ENCODE measurements at regions not wholly inside any gene's neighbourhood (a gene's known extent, or its start where the extent isn't known, plus 50 kb on each side); places are given as distances from the start of the nearest gene placed in this dataset.

DNA sequence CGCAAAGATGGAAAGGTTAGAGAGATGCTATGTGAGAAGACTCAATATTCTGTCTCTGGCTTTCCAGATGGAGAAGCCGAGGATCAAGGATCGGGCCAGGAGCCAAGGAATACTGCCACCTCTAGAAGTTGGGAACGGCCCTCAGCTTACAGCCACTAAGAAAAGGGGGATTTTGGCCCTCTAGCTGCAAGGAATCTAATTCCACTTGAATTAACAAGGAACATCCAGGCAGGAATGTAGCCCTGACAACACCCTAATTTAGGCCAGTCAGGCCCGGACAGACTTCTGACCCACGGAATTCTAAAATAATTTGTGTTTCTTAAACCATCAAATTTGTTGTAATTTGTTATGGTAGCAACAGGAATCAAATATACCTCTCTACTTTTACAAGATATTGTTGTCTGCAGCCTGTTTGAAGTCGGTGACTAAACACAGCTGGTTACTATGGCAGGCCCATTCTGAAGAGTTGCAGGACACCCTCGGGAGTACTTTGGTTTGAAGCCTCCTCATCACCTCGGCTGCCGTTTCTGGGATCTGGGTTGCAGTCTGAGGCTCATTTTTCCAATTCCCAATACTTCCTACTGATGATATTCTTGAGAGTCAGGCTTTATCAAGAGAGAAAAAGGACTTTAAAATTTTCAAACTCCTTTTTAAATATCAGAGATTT is 1131.2 kb downstream of the TSN start:
- Histone ChIP-seq H3K9me2 (replicated peaks; ENCODE audit: insufficient read depth, low read length) (no peaks in the 10 kb centered on the region), H3K36me3 (ENCODE audit: insufficient read depth, low read length) (no peaks in the 10 kb centered on the region)

DNA sequence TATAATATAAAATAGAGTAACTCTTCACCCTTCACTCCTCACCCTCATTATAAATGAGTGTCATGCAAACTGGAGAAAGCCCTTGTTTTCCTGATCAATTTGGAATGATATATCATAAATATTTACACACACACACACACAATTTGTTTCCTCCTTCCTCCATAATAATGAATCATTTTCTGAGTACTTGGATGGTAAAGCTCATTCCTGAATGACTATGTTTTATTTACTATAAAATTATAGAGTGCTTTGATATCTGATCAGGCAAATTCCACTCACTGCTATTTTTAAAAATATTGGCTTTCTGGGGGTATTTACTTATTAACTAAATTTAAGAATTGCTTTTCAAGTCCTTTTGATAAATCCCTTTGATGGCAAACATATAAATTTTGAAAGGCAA is 1125.5 kb upstream of the CNTNAP5 start:
- Histone ChIP-seq H3K36me3 (ENCODE audit: insufficient read depth, low read length) (no peaks in the 10 kb centered on the region), H3K27ac (ENCODE audit: low read length) (no peak overlapping the region), H3K9me2 (replicated peaks; ENCODE audit: insufficient read depth, low read length) (0 out of 2 replicates have a peak, but pooled peaks cover 4% of the 10 kb centered on the region), H3K27me3 (ENCODE audit: low read length) (no peaks in the 10 kb centered on the region), H3K9ac (ENCODE audit: low read length) (no peak overlapping the region), H3K4me2 (ENCODE audit: low read depth, low read length, poor library complexity, severe bottlenecking) (no peak overlapping the region), H3K4me1 (ENCODE audit: low read length) (no peaks in the 10 kb centered on the region), H3K9me3 (ENCODE audit: low read length) (no peaks in the 10 kb centered on the region), H4K20me1 (ENCODE audit: insufficient read depth, low read depth, low read length) (no peaks in the 10 kb centered on the region), H3K4me3 (ENCODE audit: low read length) (no peak overlapping the region), H2AFZ (ENCODE audit: low read length) (no peak overlapping the region), H3K79me2 (ENCODE audit: low read length) (no peaks in the 10 kb centered on the region)
- DNase-seq = no peak

More for the DNA sequence above, 1131.2 kb downstream of the TSN start:
- Histone ChIP-seq H4K20me1 (ENCODE audit: insufficient read depth, low read depth, low read length) (no peaks in the 10 kb centered on the region), H3K79me2 (ENCODE audit: low read length) (no peaks in the 10 kb centered on the region), H3K4me1 (ENCODE audit: low read length) (no peaks in the 10 kb centered on the region), H2AFZ (ENCODE audit: low read length) (no peak overlapping the region), H3K9ac (ENCODE audit: low read length) (no peak overlapping the region), H3K4me2 (ENCODE audit: low read depth, low read length, poor library complexity, severe bottlenecking) (no peak overlapping the region), H3K27me3 (ENCODE audit: low read length) (0 out of 2 replicates have a peak, but pooled peaks cover 3% of the 10 kb centered on the region), H3K9me3 (ENCODE audit: low read length) (no peaks in the 10 kb centered on the region), H3K4me3 (ENCODE audit: low read length) (no peak overlapping the region), H3K27ac (ENCODE audit: low read length) (no peak overlapping the region)
- no peak for DNase-seq

DNA sequence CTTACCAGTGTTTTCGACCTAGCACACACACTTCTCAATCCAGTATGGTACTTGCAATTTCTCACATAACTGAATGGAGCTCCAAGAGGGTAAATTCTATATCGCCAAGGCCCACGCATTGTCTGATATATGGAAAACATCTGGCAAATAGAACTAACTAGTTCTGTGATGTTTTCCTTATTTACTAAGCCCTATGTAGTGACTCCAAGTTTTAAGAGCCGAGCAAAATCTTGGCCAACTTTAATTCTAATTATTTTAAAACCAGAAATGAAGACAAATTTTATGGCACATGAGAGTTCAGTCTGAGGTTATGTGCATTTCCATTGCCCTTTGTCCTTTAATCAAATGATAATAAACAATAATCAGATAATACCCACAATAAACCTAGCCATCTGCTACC is 1119.7 kb upstream of the CNTNAP5 start:
- H3K4me3 ChIP-seq (ENCODE audit: low read length) = no peak overlapping the region
- H3K27ac ChIP-seq (ENCODE audit: low read length) = no peak overlapping the region
- H3K36me3 ChIP-seq (ENCODE audit: insufficient read depth, low read length) = no peaks in the 10 kb centered on the region
- no peak overlapping the region for H3K4me2 ChIP-seq (ENCODE audit: low read depth, low read length, poor library complexity, severe bottlenecking)
- H4K20me1 ChIP-seq (ENCODE audit: insufficient read depth, low read depth, low read length) = no peaks in the 10 kb centered on the region
- no peak overlapping the region for H2AFZ ChIP-seq (ENCODE audit: low read length)
- DNase-seq = no peak
- no peak overlapping the region for H3K9ac ChIP-seq (ENCODE audit: low read length)
- no peaks in the 10 kb centered on the region for H3K27me3 ChIP-seq (ENCODE audit: low read length)
- no peaks in the 10 kb centered on the region for H3K4me1 ChIP-seq (ENCODE audit: low read length)
- no peaks in the 10 kb centered on the region for H3K9me3 ChIP-seq (ENCODE audit: low read length)
- no peaks in the 10 kb centered on the region for H3K79me2 ChIP-seq (ENCODE audit: low read length)
- no peaks in the 10 kb centered on the region for H3K9me2 ChIP-seq (replicated peaks; ENCODE audit: insufficient read depth, low read length)

DNA sequence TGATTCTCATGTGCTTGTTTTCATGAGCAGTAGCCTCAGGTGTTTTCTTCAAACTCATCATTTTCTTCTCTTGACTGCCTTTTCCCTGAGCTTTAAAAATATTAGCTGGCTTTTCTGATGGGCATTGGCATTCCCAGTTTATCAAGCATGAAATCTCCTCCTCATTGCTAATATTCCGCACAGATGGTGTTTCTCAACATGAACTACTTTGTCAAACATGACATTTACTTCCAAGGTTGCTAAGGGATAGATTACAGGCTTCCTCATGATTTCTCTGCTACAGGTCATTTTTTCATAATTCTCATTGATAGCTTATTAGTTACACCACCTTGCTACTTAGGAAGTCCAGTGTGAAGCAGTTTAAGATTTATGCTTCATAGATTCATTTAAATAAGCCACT is 1116.9 kb upstream of the CNTNAP5 start:
- no peak for DNase-seq
- Histone ChIP-seq H3K27ac (ENCODE audit: low read length) (no peak overlapping the region), H3K36me3 (ENCODE audit: insufficient read depth, low read length) (no peaks in the 10 kb centered on the region), H3K4me3 (ENCODE audit: low read length) (no peak overlapping the region), H3K9me2 (replicated peaks; ENCODE audit: insufficient read depth, low read length) (no peaks in the 10 kb centered on the region), H2AFZ (ENCODE audit: low read length) (no peak overlapping the region), H3K79me2 (ENCODE audit: low read length) (no peaks in the 10 kb centered on the region), H3K4me2 (ENCODE audit: low read depth, low read length, poor library complexity, severe bottlenecking) (no peak overlapping the region), H3K4me1 (ENCODE audit: low read length) (no peaks in the 10 kb centered on the region), H4K20me1 (ENCODE audit: insufficient read depth, low read depth, low read length) (no peaks in the 10 kb centered on the region), H3K27me3 (ENCODE audit: low read length) (no peaks in the 10 kb centered on the region), H3K9ac (ENCODE audit: low read length) (no peak overlapping the region), H3K9me3 (ENCODE audit: low read length) (no peaks in the 10 kb centered on the region)

DNA sequence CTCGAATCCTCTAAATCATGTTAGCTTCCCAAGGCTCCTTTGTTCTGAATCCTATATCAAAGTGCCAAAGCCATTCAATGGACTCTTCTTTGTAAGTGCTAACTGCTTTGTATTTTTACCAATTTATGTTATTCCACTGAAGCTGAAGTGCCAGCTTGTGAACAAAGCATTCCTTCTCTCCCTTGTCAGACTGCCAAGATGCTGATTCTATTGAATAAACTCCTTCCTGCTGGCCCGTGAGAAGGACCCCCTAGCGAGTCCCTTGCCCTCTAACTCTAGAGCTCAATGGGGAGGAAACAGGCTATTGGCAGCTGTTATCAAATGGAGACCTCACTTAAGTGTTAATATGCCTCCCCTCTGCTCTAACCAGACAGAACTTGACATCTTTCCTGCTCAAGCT is 1097.9 kb upstream of the CNTNAP5 start:
- no peak for DNase-seq
- Histone ChIP-seq H3K4me2 (ENCODE audit: low read depth, low read length, poor library complexity, severe bottlenecking) (no peak overlapping the region), H3K4me3 (ENCODE audit: low read length) (no peak overlapping the region), H3K9me3 (ENCODE audit: low read length) (no peaks in the 10 kb centered on the region; the same call in 1 of the 2 replicates), H3K27me3 (ENCODE audit: low read length) (no peaks in the 10 kb centered on the region), H3K9ac (ENCODE audit: low read length) (no peak overlapping the region), H2AFZ (ENCODE audit: low read length) (no peak overlapping the region), H3K4me1 (ENCODE audit: low read length) (no peaks in the 10 kb centered on the region), H4K20me1 (ENCODE audit: insufficient read depth, low read depth, low read length) (no peaks in the 10 kb centered on the region), H3K27ac (ENCODE audit: low read length) (no peak overlapping the region), H3K36me3 (ENCODE audit: insufficient read depth, low read length) (no peaks in the 10 kb centered on the region), H3K79me2 (ENCODE audit: low read length) (no peaks in the 10 kb centered on the region), H3K9me2 (replicated peaks; ENCODE audit: insufficient read depth, low read length) (no peaks in the 10 kb centered on the region)

DNA sequence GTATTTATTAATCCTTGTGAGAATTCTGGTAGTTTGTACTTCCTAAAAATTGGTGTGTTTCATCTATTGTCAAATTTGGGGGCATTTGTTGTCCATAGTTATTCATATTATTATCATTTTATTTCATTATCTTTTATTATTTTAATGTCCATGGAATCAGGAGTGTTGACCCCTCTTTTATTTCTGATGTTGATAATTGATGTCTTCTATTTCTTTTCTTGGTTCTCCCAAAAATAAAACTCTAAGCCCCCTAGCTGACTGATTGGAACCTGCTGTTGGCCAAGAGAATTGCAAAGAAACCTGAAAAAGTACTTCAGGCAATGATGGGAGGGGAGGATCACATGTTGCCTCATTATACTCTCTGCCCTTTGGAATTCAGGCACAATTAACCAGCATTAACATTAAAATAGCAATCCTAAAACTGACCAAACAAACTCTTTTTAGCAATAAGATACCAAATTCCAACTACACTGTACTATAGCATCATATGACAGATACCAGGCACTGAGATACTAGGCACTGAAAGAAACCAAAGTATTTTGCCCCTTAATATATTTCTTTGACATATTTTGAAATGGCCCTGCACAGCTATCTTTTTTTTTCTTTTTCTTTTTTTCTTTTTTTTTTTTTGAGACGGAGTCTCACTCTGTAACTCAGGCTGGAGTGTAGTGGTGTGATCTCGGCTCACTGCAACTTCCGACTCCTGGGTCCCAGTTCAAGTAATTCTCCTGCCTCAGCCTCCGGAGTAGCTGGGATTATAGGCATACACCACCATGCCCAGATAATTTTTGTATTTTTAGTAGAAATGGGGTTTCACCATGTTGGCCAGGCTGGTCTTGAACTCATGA is 1097.2 kb upstream of the CNTNAP5 start:
- Histone ChIP-seq H3K36me3 (ENCODE audit: insufficient read depth, low read length) (no peaks in the 10 kb centered on the region), H2AFZ (ENCODE audit: low read length) (no peak overlapping the region), H3K9me2 (replicated peaks; ENCODE audit: insufficient read depth, low read length) (no peaks in the 10 kb centered on the region), H3K79me2 (ENCODE audit: low read length) (no peaks in the 10 kb centered on the region), H3K4me1 (ENCODE audit: low read length) (no peaks in the 10 kb centered on the region), H3K9me3 (ENCODE audit: low read length) (no peaks in the 10 kb centered on the region; the same call in 1 of the 2 replicates), H3K27ac (ENCODE audit: low read length) (no peak overlapping the region), H3K4me3 (ENCODE audit: low read length) (no peak overlapping the region), H3K27me3 (ENCODE audit: low read length) (no peaks in the 10 kb centered on the region), H4K20me1 (ENCODE audit: insufficient read depth, low read depth, low read length) (no peaks in the 10 kb centered on the region), H3K9ac (ENCODE audit: low read length) (no peak overlapping the region), H3K4me2 (ENCODE audit: low read depth, low read length, poor library complexity, severe bottlenecking) (no peak overlapping the region)
- DNase-seq = no peak

DNA sequence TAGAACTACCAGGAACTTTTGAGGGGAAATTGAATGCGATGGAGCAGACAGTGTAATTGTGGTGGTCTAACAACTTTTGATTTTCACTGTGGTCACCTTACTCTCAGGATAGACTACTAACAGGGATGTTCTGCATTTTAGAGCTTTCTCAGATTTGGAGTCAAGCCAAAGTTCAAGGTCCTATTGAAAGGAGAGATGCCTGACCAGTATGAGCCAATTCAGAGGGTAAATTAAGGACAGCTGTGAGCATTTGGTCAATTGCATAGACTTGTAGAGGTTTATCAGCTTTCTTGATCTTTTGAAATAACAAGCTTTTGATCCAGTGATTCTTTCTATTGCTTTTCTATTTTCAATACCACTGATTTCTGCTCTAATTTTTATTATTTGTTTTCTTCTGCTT is 1095.7 kb upstream of the CNTNAP5 start:
- no peaks in the 10 kb centered on the region for H3K4me1 ChIP-seq (ENCODE audit: low read length)
- no peak overlapping the region for H2AFZ ChIP-seq (ENCODE audit: low read length)
- no peak for DNase-seq
- H3K36me3 ChIP-seq (ENCODE audit: insufficient read depth, low read length) = no peaks in the 10 kb centered on the region
- no peaks in the 10 kb centered on the region for H3K79me2 ChIP-seq (ENCODE audit: low read length)
- H3K27ac ChIP-seq (ENCODE audit: low read length) = no peak overlapping the region
- no peaks in the 10 kb centered on the region for H3K9me2 ChIP-seq (replicated peaks; ENCODE audit: insufficient read depth, low read length)
- no peaks in the 10 kb centered on the region for H4K20me1 ChIP-seq (ENCODE audit: insufficient read depth, low read depth, low read length)
- H3K4me2 ChIP-seq (ENCODE audit: low read depth, low read length, poor library complexity, severe bottlenecking) = no peak overlapping the region
- no peaks in the 10 kb centered on the region; the same call in 1 of the 2 replicates for H3K9me3 ChIP-seq (ENCODE audit: low read length)
- no peak overlapping the region for H3K4me3 ChIP-seq (ENCODE audit: low read length)
- no peak overlapping the region for H3K9ac ChIP-seq (ENCODE audit: low read length)
- no peaks in the 10 kb centered on the region for H3K27me3 ChIP-seq (ENCODE audit: low read length)

DNA sequence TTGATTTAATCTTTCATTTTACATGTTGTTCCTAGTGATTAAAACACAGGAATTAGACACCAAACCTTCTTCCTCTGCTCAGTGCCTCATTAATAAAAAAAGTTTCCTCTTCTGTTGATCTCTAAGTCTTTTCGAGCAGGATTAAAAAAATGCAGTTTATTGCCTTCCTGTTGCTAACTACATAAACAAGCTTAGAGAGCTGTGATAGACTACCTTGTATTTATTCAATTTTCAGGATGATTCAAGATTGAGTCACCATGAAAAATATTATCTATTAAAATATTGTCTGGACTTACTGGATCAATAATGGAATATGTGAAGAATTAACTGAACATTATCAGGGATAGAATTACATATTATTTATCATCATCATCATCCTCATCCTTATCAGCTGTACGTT is 1089.6 kb upstream of the CNTNAP5 start:
- Histone ChIP-seq H3K9ac (ENCODE audit: low read length) (no peak overlapping the region), H3K9me2 (replicated peaks; ENCODE audit: insufficient read depth, low read length) (no peaks in the 10 kb centered on the region), H3K79me2 (ENCODE audit: low read length) (no peaks in the 10 kb centered on the region), H3K27me3 (ENCODE audit: low read length) (no peaks in the 10 kb centered on the region), H3K4me3 (ENCODE audit: low read length) (no peak overlapping the region), H2AFZ (ENCODE audit: low read length) (no peak overlapping the region), H3K36me3 (ENCODE audit: insufficient read depth, low read length) (no peaks in the 10 kb centered on the region), H3K4me1 (ENCODE audit: low read length) (no peaks in the 10 kb centered on the region), H3K27ac (ENCODE audit: low read length) (no peak overlapping the region), H4K20me1 (ENCODE audit: insufficient read depth, low read depth, low read length) (no peaks in the 10 kb centered on the region), H3K4me2 (ENCODE audit: low read depth, low read length, poor library complexity, severe bottlenecking) (no peak overlapping the region), H3K9me3 (ENCODE audit: low read length) (no peaks in the 10 kb centered on the region)
- DNase-seq = no peak
